Neural crest cell (in vitro differentiated cells): ENCODE measurements at regions not wholly inside any gene's neighbourhood (a gene's known extent, or its start where the extent isn't known, plus 50 kb on each side); places are given as distances from the start of the nearest gene placed in this dataset.

ENCODE experiments used
- DNase-seq: peaks from one replicate; pipeline ENCODE4 v3.0.0; 2021; ENCODE audit warnings: low read depth, mixed read lengths, low spot score
- H3K27ac Mint-ChIP-seq: one replicate; pipeline ENCODE4 v1.8.0; 2021; ENCODE audit warnings: mild to moderate bottlenecking, mixed read lengths; ENCODE audit not compliant: unreplicated experiment
- H3K27me3 Mint-ChIP-seq: 2 replicates; pipeline ENCODE4 v1.8.0; 2021; ENCODE audit warnings: low read depth, mild to moderate bottlenecking, mixed read lengths
- H3K36me3 Mint-ChIP-seq: 2 replicates; pipeline ENCODE4 v1.8.0; 2021; ENCODE audit warnings: low read depth, mild to moderate bottlenecking, mixed read lengths
- H3K4me1 Mint-ChIP-seq: 2 replicates; pipeline ENCODE4 v1.8.0; 2021; ENCODE audit warnings: mixed read lengths
- H3K4me3 Mint-ChIP-seq: one replicate; pipeline ENCODE4 v1.8.0; 2021; ENCODE audit warnings: mild to moderate bottlenecking, mixed read lengths
- H3K9me3 Mint-ChIP-seq: 2 replicates; pipeline ENCODE4 v1.8.0; 2021; ENCODE audit warnings: mixed read lengths
- CTCF ChIP-seq: fragments of 200-600 bp; sonication (generic); conservative IDR thresholded peaks from 2 replicates; pipeline ENCODE4 v1.5.0; 2021; ENCODE audit warnings: antibody characterized with exemption, mild to moderate bottlenecking

GRCh38 chr11:69560141-69560790 is 78.8 kb downstream of the LINC01488 start:
- Mint-ChIP-seq H3K4me3 (no peak overlapping the region), H3K4me1 (peaks cover 11% of the 10 kb centered on the region)
- no peak for TF ChIP-seq CTCF

GRCh38 chr11:69562302-69562701 is 78.7 kb upstream of the CCND1 start:
- no peak overlapping the region for H3K4me3 Mint-ChIP-seq
- no peak overlapping the region for H3K27ac Mint-ChIP-seq
- peaks cover 11% of the 10 kb centered on the region for H3K4me1 Mint-ChIP-seq
- no peak for TF ChIP-seq CTCF
- no peak for DNase-seq
- H3K27me3 Mint-ChIP-seq, result no peaks in the 10 kb centered on the region
- H3K9me3 Mint-ChIP-seq, result peaks cover 3% of the 10 kb centered on the region
- no peaks in the 10 kb centered on the region for H3K36me3 Mint-ChIP-seq

More at GRCh38 chr11:69560141-69560790, 78.8 kb downstream of the LINC01488 start:
- peaks cover 3% of the 10 kb centered on the region for H3K9me3 Mint-ChIP-seq
- H3K27me3 Mint-ChIP-seq, result no peaks in the 10 kb centered on the region
- no peak overlapping the region for H3K27ac Mint-ChIP-seq
- DNase-seq, result no peak
- H3K36me3 Mint-ChIP-seq, result no peaks in the 10 kb centered on the region

GRCh38 chr11:69562816-69563215 is 78.1 kb upstream of the CCND1 start:
- Mint-ChIP-seq H3K4me3 (no peak overlapping the region), H3K4me1 (peaks cover 12% of the 10 kb centered on the region), H3K9me3 (peaks cover 3% of the 10 kb centered on the region), H3K36me3 (no peaks in the 10 kb centered on the region), H3K27ac (no peak overlapping the region), H3K27me3 (no peaks in the 10 kb centered on the region)
- no peak for TF ChIP-seq CTCF
- DNase-seq, result no peak

- no peak overlapping the region for H3K4me3 Mint-ChIP-seq
- no peak for DNase-seq
- peaks cover 3% of the 10 kb centered on the region for H3K9me3 Mint-ChIP-seq
- peaks cover 17% of the 10 kb centered on the region for H3K4me1 Mint-ChIP-seq
- H3K27me3 Mint-ChIP-seq, result no peaks in the 10 kb centered on the region
- H3K36me3 Mint-ChIP-seq, result no peaks in the 10 kb centered on the region
- H3K27ac Mint-ChIP-seq, result no peak overlapping the region
- TF ChIP-seq CTCF, result no peak
Measured at GRCh38 chr11:69563306-69563705, 77.7 kb upstream of the CCND1 start.

- no peak for DNase-seq
- Mint-ChIP-seq H3K9me3 (peaks cover 3% of the 10 kb centered on the region), H3K27ac (no peak overlapping the region), H3K27me3 (no peaks in the 10 kb centered on the region), H3K36me3 (no peaks in the 10 kb centered on the region), H3K4me1 (peaks cover 18% of the 10 kb centered on the region), H3K4me3 (no peak overlapping the region)
- no peak for TF ChIP-seq CTCF
Measured at GRCh38 chr11:69563946-69564775, 76.8 kb upstream of the CCND1 start.
